Endothelial cell of umbilical vein (primary cell): ENCODE measurements at regions not wholly inside any gene's neighbourhood (a gene's known extent, or its start where the extent isn't known, plus 50 kb on each side); places are given as distances from the start of the nearest gene placed in this dataset.

Source experiments
- BruUV-seq: library from RNA; stranded (reverse); fragments of 400-500 nt; replicated peaks from 2 replicates; lab custom pipeline; 2021; lab: Mats Ljungman, UMichigan
- CTCF ChIA-PET: fragments of 300-600, 350-600 bp; sonication (Branson Sonifier 250); formaldehyde crosslinking; loops from one replicate; lab custom pipeline; 2021; ENCODE audit warnings: antibody characterized with exemption, inconsistent platforms; lab: Charles Lee
- POLR2A ChIA-PET: fragments of 300-600, 350-600 bp; sonication (Branson Sonifier 250); formaldehyde crosslinking; loops from one replicate; lab custom pipeline; 2021; ENCODE audit warnings: antibody characterized with exemption, inconsistent platforms; lab: Charles Lee
- DNase-seq: peaks from one replicate; pipeline ENCODE4 v3.0.0-alpha.2; 2011; ENCODE audit warnings: low read depth, low spot score
- FAIRE-seq: peaks from 2 replicates; lab custom pipeline; 2011; peaks lifted over from hg19 to GRCh38; lab: Jason Lieb, UNC
- H2AFZ ChIP-seq: 2 replicates; pipeline ENCODE4 v1.6.0; 2012; ENCODE audit warnings: low read depth, low read length, control low read depth, inconsistent platforms
- H3K27ac ChIP-seq: 2 replicates; pipeline ENCODE4 v1.5.1; 2011; ENCODE audit warnings: low read depth, mild to moderate bottlenecking, control low read depth, low read length, moderate library complexity; ENCODE audit not compliant: insufficient read depth
- H3K27me3 ChIP-seq, 2 experiments: 2 replicates each; pipeline versions ENCODE4 v1.6.0 to v1.6.1; 2011; ENCODE audit warnings: low read length in 2 of 2, mixed read lengths in 1 of 2; ENCODE audit not compliant: control insufficient read depth in 2 of 2, insufficient read depth in 2 of 2
- H3K36me3 ChIP-seq, 2 experiments: 2 replicates in 1 of 2; 3 replicates in 1 of 2; pipeline ENCODE4 v1.5.1; 2011; ENCODE audit warnings: low read length in 2 of 2, mild to moderate bottlenecking in 1 of 2, moderate library complexity in 1 of 2; ENCODE audit not compliant: control insufficient read depth in 2 of 2, insufficient read depth in 2 of 2; ENCODE audit errors: extremely low read depth in 1 of 2
- H3K4me1 ChIP-seq: 3 replicates; pipeline ENCODE4 v1.5.1; 2011; ENCODE audit warnings: mild to moderate bottlenecking, low read length; ENCODE audit not compliant: control insufficient read depth, insufficient read depth; ENCODE audit errors: extremely low read depth
- H3K4me2 ChIP-seq: 2 replicates; pipeline ENCODE4 v1.6.1; 2011; ENCODE audit warnings: low read length, control low read depth, mixed read lengths; ENCODE audit not compliant: insufficient read depth
- H3K4me3 ChIP-seq, 3 experiments: fragments of 200-600 bp in 1 of 3; sonication (generic), shearing (Covaris generic) in 1 of 3; replicated peaks in 1 of 3; 2 replicates each; pipeline ENCODE4 v1.5.1; 2011 to 2016; ENCODE audit warnings: control low read depth in 3 of 3, low read length in 3 of 3, mild to moderate bottlenecking in 2 of 3, inconsistent platforms in 1 of 3, low read depth in 1 of 3, moderate library complexity in 1 of 3; ENCODE audit not compliant: insufficient read depth in 1 of 3
- H3K79me2 ChIP-seq: 2 replicates; pipeline ENCODE4 v1.6.0; 2012; ENCODE audit warnings: low read length, inconsistent platforms; ENCODE audit not compliant: control insufficient read depth, insufficient read depth
- H3K9ac ChIP-seq: replicated peaks from 2 replicates; pipeline ENCODE3; 2011; ENCODE audit warnings: low read length, control low read depth; ENCODE audit not compliant: insufficient read depth; ENCODE audit errors: extremely low read depth
- H3K9me1 ChIP-seq: replicated peaks from 3 replicates; pipeline ENCODE4 v1.6.0; 2011; ENCODE audit warnings: mild to moderate bottlenecking, low read length; ENCODE audit not compliant: control insufficient read depth, insufficient read depth; ENCODE audit errors: extremely low read depth
- H3K9me3 ChIP-seq: replicated peaks from 2 replicates; pipeline ENCODE4 v1.5.1; 2012; ENCODE audit warnings: low read length, inconsistent platforms; ENCODE audit not compliant: control insufficient read depth, insufficient read depth
- H4K20me1 ChIP-seq: replicated peaks from 2 replicates; pipeline ENCODE3; 2011; ENCODE audit warnings: mild to moderate bottlenecking, low read length; ENCODE audit not compliant: control insufficient read depth, insufficient read depth; ENCODE audit errors: extremely low read depth
- EZH2 ChIP-seq: IDR thresholded peaks from 2 replicates; pipeline ENCODE4 v1.6.1; 2012; ENCODE audit warnings: borderline replicate concordance, low read depth, mild to moderate bottlenecking, moderate library complexity, low read length, inconsistent platforms; ENCODE audit not compliant: severe bottlenecking
- FOS ChIP-seq: IDR thresholded peaks from 2 replicates; pipeline ENCODE4 v1.6.1; 2011; ENCODE audit warnings: mild to moderate bottlenecking, low read length, moderate library complexity, borderline replicate concordance; ENCODE audit not compliant: insufficient read depth
- GATA2 ChIP-seq: IDR thresholded peaks from 2 replicates; pipeline ENCODE4 v1.7.0; 2011; ENCODE audit warnings: low read depth, mild to moderate bottlenecking, moderate library complexity, mixed read lengths, low read length; ENCODE audit not compliant: insufficient read length, insufficient read depth
- JUN ChIP-seq: IDR thresholded peaks from 2 replicates; pipeline ENCODE4 v1.6.1; 2011; ENCODE audit warnings: borderline replicate concordance, low read depth; ENCODE audit not compliant: insufficient read length, insufficient read depth
- MAX ChIP-seq: IDR thresholded peaks from 2 replicates; pipeline ENCODE4 v1.6.1; 2011; ENCODE audit not compliant: insufficient read depth, insufficient read length
- MYC ChIP-seq: IDR thresholded peaks from one replicate; pipeline ENCODE4 v1.6.1; 2011; ENCODE audit warnings: mild to moderate bottlenecking, low read depth, low read length
- POLR2A ChIP-seq: IDR thresholded peaks from 2 replicates; pipeline ENCODE4 v1.6.1; 2012; ENCODE audit warnings: low read depth, mild to moderate bottlenecking, control low read depth, low read length
- POLR2AphosphoS5 ChIP-seq: IDR thresholded peaks from 2 replicates; pipeline ENCODE4 v1.6.1; 2012; ENCODE audit warnings: low read depth, mild to moderate bottlenecking, control low read depth, low read length, moderate library complexity; ENCODE audit not compliant: insufficient read depth
- dilution Hi-C: fragments of 300-500 bp; cut with MboI; formaldehyde crosslinking; loops from one replicate; pipeline ENCODE4 v1.15.0; 2019; ENCODE audit warnings: low sequenced_read_pairs; ENCODE audit not compliant: extremely low pct_ligation_motif_present
- intact Hi-C: fragments of 100-400 bp; cut with micrococcal nuclease; formaldehyde crosslinking; loops from one replicate; pipeline ENCODE4 v1.10.0; 2022
- TF ChIP-seq, protein P1 (sequence below), 2 donors: IDR thresholded peaks; 1 replicate in 1 of 2; 2 replicates in 1 of 2; pipeline ENCODE4 v1.5.1; 2011; ENCODE audit warnings: low read length in 2 of 2, mild to moderate bottlenecking in 2 of 2, moderate library complexity in 2 of 2, control low read depth in 1 of 2, inconsistent platforms in 1 of 2, low read depth in 1 of 2; ENCODE audit not compliant: insufficient read depth in 1 of 2; ENCODE audit errors: extremely low read depth in 1 of 2

DNA sequence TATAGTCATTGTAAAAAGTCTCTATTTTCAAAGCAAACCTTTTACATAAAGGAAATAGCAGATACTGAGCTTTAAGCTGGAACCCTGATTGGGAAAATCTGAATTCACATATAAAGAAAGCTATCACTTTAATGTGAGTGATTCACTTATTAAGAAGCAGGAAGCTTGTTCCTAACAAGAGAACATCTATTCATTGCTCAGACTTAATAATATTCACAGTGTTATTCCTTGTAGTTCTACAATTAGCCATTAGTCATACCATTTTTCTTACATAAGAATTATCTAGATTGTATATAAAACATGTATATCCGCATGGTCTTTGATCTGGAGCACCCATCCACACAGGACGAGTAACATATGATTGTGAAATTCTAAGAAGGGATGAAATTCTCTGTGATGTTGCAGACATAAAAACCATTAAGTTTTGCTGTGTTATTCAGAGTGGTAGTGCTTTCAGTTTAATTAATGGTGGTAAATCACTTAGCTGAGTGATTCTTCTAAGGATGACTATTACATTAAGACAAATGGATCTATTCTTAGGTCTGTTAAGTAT is 71.1 kb upstream of the FOXQ1 start:
- TF ChIP-seq MYC (no peak), EZH2 (no peak), JUN (no peak), POLR2A (no peak), MAX (no peak), FOS (no peak), GATA2 (no peak), POLR2AphosphoS5 (no peak)
- TF ChIP-seq, protein P1, sequence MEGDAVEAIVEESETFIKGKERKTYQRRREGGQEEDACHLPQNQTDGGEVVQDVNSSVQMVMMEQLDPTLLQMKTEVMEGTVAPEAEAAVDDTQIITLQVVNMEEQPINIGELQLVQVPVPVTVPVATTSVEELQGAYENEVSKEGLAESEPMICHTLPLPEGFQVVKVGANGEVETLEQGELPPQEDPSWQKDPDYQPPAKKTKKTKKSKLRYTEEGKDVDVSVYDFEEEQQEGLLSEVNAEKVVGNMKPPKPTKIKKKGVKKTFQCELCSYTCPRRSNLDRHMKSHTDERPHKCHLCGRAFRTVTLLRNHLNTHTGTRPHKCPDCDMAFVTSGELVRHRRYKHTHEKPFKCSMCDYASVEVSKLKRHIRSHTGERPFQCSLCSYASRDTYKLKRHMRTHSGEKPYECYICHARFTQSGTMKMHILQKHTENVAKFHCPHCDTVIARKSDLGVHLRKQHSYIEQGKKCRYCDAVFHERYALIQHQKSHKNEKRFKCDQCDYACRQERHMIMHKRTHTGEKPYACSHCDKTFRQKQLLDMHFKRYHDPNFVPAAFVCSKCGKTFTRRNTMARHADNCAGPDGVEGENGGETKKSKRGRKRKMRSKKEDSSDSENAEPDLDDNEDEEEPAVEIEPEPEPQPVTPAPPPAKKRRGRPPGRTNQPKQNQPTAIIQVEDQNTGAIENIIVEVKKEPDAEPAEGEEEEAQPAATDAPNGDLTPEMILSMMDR (IDR thresholded peaks at IDR 0.05; ENCODE audit: extremely low read depth in 1 of 2, insufficient read depth in 1 of 2, low read depth in 1 of 2, low read length in 2 of 2), result no peak
- Histone ChIP-seq H3K4me1 (no peaks in the 10 kb centered on the region), H3K9me3 (no peaks in the 10 kb centered on the region), H4K20me1 (no peaks in the 10 kb centered on the region), H3K36me3 (no peaks in the 10 kb centered on the region), H3K27ac (no peak overlapping the region), H3K4me3 (no peak overlapping the region), H3K79me2 (no peaks in the 10 kb centered on the region), H3K27me3 (no peaks in the 10 kb centered on the region), H3K4me2 (no peak overlapping the region), H3K9me1 (no peaks in the 10 kb centered on the region), H2AFZ (no peak overlapping the region), H3K9ac (no peak overlapping the region)
- BruUV-seq, result no TSS peak
- FAIRE-seq (no peak), DNase-seq (no peak)
- POLR2A ChIA-PET, result no interaction called here
- dilution Hi-C loops, result no loop called here
- intact Hi-C loops, result no loop called here
- CTCF ChIA-PET, result no interaction called here
